Motor neuron (in vitro differentiated cells): ENCODE measurements at regions not wholly inside any gene's neighbourhood (a gene's known extent, or its start where the extent isn't known, plus 50 kb on each side); places are given as distances from the start of the nearest gene placed in this dataset.

ENCODE experiments used
- ATAC-seq, 8 experiments: fragments of 200-7000 bp; cut with Tn5 transposase; replicated peaks in 6 of 8; 2 replicates each; pipeline ENCODE4 v1.8.0; 2021; ENCODE audit warnings: mild to moderate bottlenecking in 8 of 8, moderate library complexity in 8 of 8
- H3K27ac ChIP-seq, 2 donors: fragments of 250-450 bp; sonication (Bioruptor Pico); 2 replicates each; pipeline ENCODE4 v1.9.0; 2021; ENCODE audit warnings: antibody characterized with exemption in 2 of 2, mild to moderate bottlenecking in 2 of 2, moderate library complexity in 1 of 2
- H3K4me1 ChIP-seq, 2 donors: fragments of 250-450 bp; sonication (Bioruptor Pico); replicated peaks in 1 of 2; 2 replicates each; pipeline ENCODE4 v1.6.1; 2021; ENCODE audit warnings: antibody characterized with exemption in 2 of 2, mild to moderate bottlenecking in 2 of 2, moderate library complexity in 1 of 2
- H3K4me3 ChIP-seq, 5 donors: fragments of 250-450 bp; sonication (Bioruptor Pico); 2 replicates each; pipeline ENCODE4 v1.9.0; 2021; ENCODE audit warnings: antibody characterized with exemption in 5 of 5, mild to moderate bottlenecking in 5 of 5, moderate library complexity in 4 of 5
- WGBS, 10 experiments: fragments of 450-650 bp; shearing (Covaris generic); methylation state at CpG; one replicate each; pipeline ENCODE4 v1.0.0; 2022; 5-methylcytosine and 5-hydroxymethylcytosine counted together
- in situ Hi-C, 9 experiments: fragments of 400-800 bp; cut with MboI; loops; one replicate each; pipeline ENCODE4 v1.15.0; 2021; ENCODE audit warnings: low sequenced_read_pairs in 9 of 9, low pct_unique_long_range_greater_than_20kb in 2 of 9; ENCODE audit not compliant: unreplicated experiment in 9 of 9

DNA sequence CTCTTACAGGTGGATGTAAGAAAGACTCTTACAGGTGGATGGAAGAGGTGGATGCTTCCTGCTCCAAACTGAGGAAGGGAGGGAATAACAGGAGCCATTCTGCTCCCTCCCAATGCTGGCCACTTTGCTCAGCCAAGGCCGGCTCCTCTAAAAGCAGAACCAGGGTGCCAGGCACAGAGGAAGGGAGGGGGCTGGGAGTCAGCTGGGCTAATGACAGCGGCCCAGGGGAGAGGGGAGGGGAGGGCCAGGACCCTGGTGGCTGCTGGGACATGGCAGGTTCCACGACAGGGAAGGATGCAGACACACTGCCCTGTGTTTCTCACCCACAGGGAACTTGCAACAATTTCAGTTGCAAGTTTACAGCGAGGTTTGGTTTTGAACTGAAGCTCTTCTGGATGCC is 173.4 kb downstream of the ANAPC1 start:
- no peak overlapping the region for H3K27ac ChIP-seq
- in situ Hi-C loops: loop anchor here in 3 of 9 experiments (25.0 kb wide), 1 partner anchor 598 kb away; the partner anchor contains the start of gene BCL2L11 (in 3 of the 3)
- H3K4me1 ChIP-seq: peaks cover 5 to 6% of the 10 kb centered on the region in 2 donors
- WGBS, 10 experiments: 40 to 100% (median 75%) methylated on average over 1 to 3 of the region's 4 CpGs; no CpG with 5 or more reads in 5 of the 10 experiments
- no peak for ATAC-seq
- H3K4me3 ChIP-seq: no peak overlapping the region

DNA sequence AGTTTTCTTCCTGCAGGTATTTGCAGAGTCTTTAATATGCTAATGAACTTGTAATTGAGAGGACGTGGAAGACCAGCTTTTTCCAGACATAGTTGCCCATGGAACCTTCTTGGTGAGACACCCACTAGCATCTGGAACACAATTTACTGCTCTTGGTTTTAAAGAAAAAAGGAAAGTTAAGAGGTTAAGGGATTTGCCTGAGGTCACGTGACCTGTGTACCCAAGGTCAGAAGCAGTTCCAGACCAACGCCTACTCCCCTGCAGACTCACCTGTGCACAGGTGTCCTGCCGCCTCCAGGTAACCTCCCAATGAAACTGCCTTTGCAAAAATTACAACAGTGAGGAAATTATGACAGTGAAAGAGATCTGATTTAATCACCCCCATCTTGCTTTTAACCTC is 172.7 kb downstream of the ANAPC1 start:
- no peak overlapping the region for H3K27ac ChIP-seq
- WGBS, 10 experiments: 51 to 81% (median 68%) methylated on average over 1 to 4 of the region's 4 CpGs; no CpG with 5 or more reads in 4 of the 10 experiments
- in situ Hi-C loops: loop anchor here in 3 of 9 experiments (25.0 kb wide), 1 partner anchor 599 kb away; the partner anchor contains the start of gene BCL2L11 (in 3 of the 3)
- ATAC-seq: no peak
- H3K4me1 ChIP-seq: no peaks in the 10 kb centered on the region
- H3K4me3 ChIP-seq: no peak overlapping the region

DNA sequence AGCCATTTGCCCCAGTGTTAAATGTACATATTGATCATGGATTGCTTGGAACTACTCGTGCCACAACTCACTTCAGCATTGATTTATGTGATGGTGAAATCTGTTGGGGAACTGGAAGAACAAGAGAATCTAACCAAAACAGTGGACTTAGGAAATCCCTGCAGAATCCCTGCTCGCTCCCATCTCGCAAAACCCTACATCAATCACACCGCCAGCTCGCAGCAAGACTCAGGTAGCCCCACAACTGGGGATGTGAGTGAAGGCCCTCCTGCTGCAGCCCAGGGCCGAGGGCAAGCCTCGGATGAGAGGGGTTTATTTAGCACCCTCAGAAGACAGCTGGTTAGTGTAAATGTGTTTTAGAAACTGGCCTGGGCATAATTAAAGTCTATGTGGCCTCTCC is 171.6 kb downstream of the ANAPC1 start:
- no peak for ATAC-seq

GRCh38 chr2:111712940-111713515 is 171.0 kb downstream of the ANAPC1 start:
- no peak for ATAC-seq
- no peak overlapping the region for H3K27ac ChIP-seq
- in situ Hi-C loops: loop anchor here in 3 of 9 experiments (25.0 kb wide), 1 partner anchor 601 kb away; the partner anchor contains the start of gene BCL2L11 (in 3 of the 3)
- H3K4me1 ChIP-seq: peaks cover 0 to 5% of the 10 kb centered on the region in 2 donors
- no peak overlapping the region for H3K4me3 ChIP-seq
- WGBS, 10 experiments: 33 to 100% (median 81%) methylated on average over 1 to 4 of the region's 5 CpGs; no CpG with 5 or more reads in 3 of the 10 experiments

More for the DNA sequence above, 171.6 kb downstream of the ANAPC1 start:
- H3K4me1 ChIP-seq: peaks cover 0 to 3% of the 10 kb centered on the region in 2 donors
- in situ Hi-C loops: loop anchor here in 3 of 9 experiments (25.0 kb wide), 1 partner anchor 600 kb away; the partner anchor contains the start of gene BCL2L11 (in 3 of the 3)
- no peak overlapping the region for H3K27ac ChIP-seq
- no peak overlapping the region for H3K4me3 ChIP-seq
- WGBS, 10 experiments: 50 to 90% (median 77%) methylated on average over 1 to 6 of the region's 7 CpGs; no CpG with 5 or more reads in 2 of the 10 experiments

GRCh38 chr2:111715987-111716904 is 167.7 kb downstream of the ANAPC1 start:
- Histone ChIP-seq H3K27ac (no peak overlapping the region), H3K4me1 (peaks cover 0 to 5% of the 10 kb centered on the region in 2 donors), H3K4me3 (no peak overlapping the region)
- 83 to 100% (median 95%) methylated on average over 1 to 9 of the region's 13 CpGs; no CpG with 5 or more reads in 4 of the 10 experiments for WGBS, 10 experiments
- no peak for ATAC-seq
- in situ Hi-C loops: loop anchor here in 3 of 9 experiments (25.0 kb wide), 1 partner anchor 604 kb away; the partner anchor contains the start of gene BCL2L11 (in 3 of the 3)

DNA sequence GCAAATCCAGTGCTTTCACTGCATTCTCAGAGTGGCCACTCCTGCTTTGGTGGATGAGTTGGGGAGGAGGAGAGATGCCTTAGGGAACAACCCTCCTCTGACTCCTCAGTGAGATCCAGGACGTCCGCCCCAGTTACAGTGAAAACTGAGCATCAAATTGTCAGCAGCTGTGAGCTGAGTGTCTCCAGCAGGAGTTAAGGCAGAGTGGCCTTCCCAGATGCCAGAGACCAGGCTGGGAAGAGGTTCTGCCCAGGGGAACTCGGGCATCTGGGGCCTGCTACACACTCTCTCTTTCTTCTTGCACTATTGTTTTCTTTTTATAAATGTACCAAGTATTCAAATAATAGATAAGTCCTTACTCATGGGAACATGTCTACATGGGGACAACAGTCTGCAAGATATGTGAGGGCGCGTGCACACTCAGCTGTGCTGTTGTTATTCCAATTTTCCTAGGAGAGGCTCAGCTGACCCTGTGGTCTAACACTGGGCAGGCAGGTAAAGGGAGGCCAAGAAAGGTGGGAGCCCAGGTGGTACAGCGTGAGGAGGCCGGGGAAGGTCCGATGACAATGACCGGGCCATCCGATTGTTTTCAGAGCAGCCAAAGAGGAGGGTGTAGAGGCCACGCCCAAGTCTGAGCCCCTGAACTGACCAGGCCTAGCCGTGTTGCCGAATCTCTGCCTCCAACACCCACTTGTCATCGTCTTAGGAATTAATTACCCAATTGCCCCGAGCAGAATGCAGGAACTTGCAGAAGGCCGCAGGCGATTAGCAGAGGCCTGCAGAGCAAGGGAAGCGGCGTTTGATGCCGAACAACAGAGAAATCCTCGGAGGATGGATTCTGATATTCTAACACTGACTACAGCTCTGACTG is 166.9 kb downstream of the ANAPC1 start:
- Histone ChIP-seq H3K4me1 (peaks cover 0 to 5% of the 10 kb centered on the region in 2 donors), H3K4me3 (no peak overlapping the region), H3K27ac (no peak overlapping the region)
- peak in 4 of 8 experiments; percentile 50 to 73 (median 58) for ATAC-seq
- in situ Hi-C loops: loop anchor here in 3 of 9 experiments (25.0 kb wide), 1 partner anchor 605 kb away; the partner anchor contains the start of gene BCL2L11 (in 3 of the 3)
- WGBS, 10 experiments: 62 to 83% (median 74%) methylated on average over 2 to 16 of the region's 21 CpGs; no CpG with 5 or more reads in 2 of the 10 experiments
